ENCODE measurements at regions not wholly inside any gene's neighbourhood (a gene's known extent, or its start where the extent isn't known, plus 50 kb on each side); places are given as distances from the start of the nearest gene placed in this dataset.
A peak's percentile ranks its signal among the peaks of the same experiment; 100 is the strongest.

DNA sequence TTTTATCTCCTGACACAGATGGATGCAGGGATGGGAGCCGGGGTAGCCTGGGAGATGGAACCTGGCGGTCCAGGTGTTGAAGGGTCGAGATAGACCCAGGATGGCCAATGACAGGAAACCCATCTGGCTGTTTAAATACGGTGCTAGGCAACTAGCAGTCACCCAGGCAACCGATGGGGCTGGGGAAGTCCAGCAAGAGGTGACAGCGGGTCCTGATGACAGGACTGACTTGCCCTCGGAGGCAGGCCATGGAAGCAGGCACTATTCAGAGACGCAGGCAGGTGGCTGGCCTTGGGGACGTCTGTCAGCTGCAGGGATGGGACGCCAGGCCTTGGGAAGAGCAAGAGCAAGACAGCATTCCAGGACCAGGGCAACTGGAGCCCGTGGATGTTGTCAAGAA, 135.4 kb upstream of the RALGAPA2 start:
- ChIA-PET CTCF (ENCODE audit: low intra/inter-chr PET ratio) (no interaction called here), POLR2A (no interaction called here)
- no TSS peak for BruUV-seq (replicated peaks)
- ATAC-seq (no peak), FAIRE-seq (no peak), DNase-seq (ENCODE audit: extremely low read depth in 1 of 4, low spot score in 3 of 4) (no peak)
- Histone ChIP-seq H2AFZ (ENCODE audit: low read depth, low read length) (no peak overlapping the region), H3K27me3 (ENCODE audit: control insufficient read depth in 2 of 2, insufficient read depth in 2 of 2, low read length in 2 of 2) (peaks cover 0 to 8% of the 10 kb centered on the region in 2 experiments; a peak in 2 of 5 replicates), H3K4me2 (ENCODE audit: insufficient read depth, low read length) (no peak overlapping the region), H3K9me1 (ENCODE audit: control insufficient read depth, insufficient read depth, low read length) (no peaks in the 10 kb centered on the region), H4K20me1 (replicated peaks; ENCODE audit: control insufficient read depth, insufficient read depth, low read length) (no peaks in the 10 kb centered on the region), H3K79me2 (ENCODE audit: control insufficient read depth, insufficient read depth, low read length) (no peaks in the 10 kb centered on the region), H3K27ac (ENCODE audit: extremely low read depth, low read depth, low read length) (no peak overlapping the region), H3K9ac (ENCODE audit: insufficient read depth in 1 of 2, low read depth in 2 of 2, low read length in 2 of 2) (no peak overlapping the region), H3K36me3 (ENCODE audit: control insufficient read depth, insufficient read depth, low read length) (no peaks in the 10 kb centered on the region), H3K9me3 (replicated peaks; ENCODE audit: control insufficient read depth, insufficient read depth, low read depth, low read length) (no peaks in the 10 kb centered on the region), H3K4me1 (replicated peaks in 1 of 2; ENCODE audit: control insufficient read depth in 2 of 2, insufficient read depth in 2 of 2, low read length in 2 of 2) (no peaks in the 10 kb centered on the region; a peak in 1 of 5 replicates), H3K4me3 (no peak overlapping the region)
- in situ Hi-C loops (cut with MboI) (loop anchor here (10.0 kb wide), 1 partner anchor 397 kb away; no protein-coding TSS in a partner anchor), intact Hi-C loops (cut with micrococcal nuclease) (no loop called here)
- 0% methylated on average over 9 of the region's 11 CpGs for WGBS (ENCODE audit: insufficient coverage, low coverage, missing lambda C conversion rate)
- TF ChIP-seq NFIC (IDR thresholded peaks at IDR 0.05) (no peak), IRF2 (CRISPR knock-in tag; IDR thresholded peaks at IDR 0.05) (no peak), RFX1 (IDR thresholded peaks at IDR 0.05) (peak; percentile 21; the same call in 1 of the 2 replicates)

DNA sequence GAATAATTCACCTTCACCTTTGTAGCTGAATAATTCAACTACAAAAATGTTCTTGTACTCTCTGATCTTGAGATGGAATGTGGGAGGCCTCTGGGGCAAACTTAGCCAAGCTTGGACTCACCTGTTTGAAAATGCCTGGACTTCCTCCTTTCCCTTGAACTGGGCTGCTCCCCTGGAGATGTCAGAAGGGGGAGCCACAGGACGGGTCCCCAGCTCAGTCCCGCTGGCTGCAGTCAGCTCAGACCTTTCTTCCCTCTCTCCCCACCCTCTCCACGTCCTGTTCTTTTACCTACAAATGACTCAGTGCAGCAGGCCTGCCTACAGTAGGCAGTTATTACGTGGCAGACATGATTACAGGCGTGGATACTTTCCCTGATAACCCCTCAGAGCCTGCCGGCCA, 131.5 kb upstream of the RALGAPA2 start:
- H3K79me2 ChIP-seq (ENCODE audit: control insufficient read depth, insufficient read depth, low read length): no peaks in the 10 kb centered on the region
- intact Hi-C loops (cut with micrococcal nuclease): no loop called here
- no peak overlapping the region for H3K9ac ChIP-seq (ENCODE audit: insufficient read depth in 1 of 2, low read depth in 2 of 2, low read length in 2 of 2)
- H3K27me3 ChIP-seq (ENCODE audit: control insufficient read depth in 2 of 2, insufficient read depth in 2 of 2, low read length in 2 of 2): peaks cover 0 to 5% of the 10 kb centered on the region in 2 experiments; a peak in 2 of 5 replicates
- no peak overlapping the region for H3K4me3 ChIP-seq
- H2AFZ ChIP-seq (ENCODE audit: low read depth, low read length): no peak overlapping the region
- DNase-seq (ENCODE audit: extremely low read depth in 1 of 4, low spot score in 3 of 4) (peak in 1 of 4 experiments; percentile 12), FAIRE-seq (no peak), ATAC-seq (peak; percentile 51; the same call in 2 of the 3 replicates)
- in situ Hi-C loops (cut with MboI): loop anchor here (10.0 kb wide), 1 partner anchor 401 kb away; no protein-coding TSS in a partner anchor
- no peak overlapping the region for H3K4me2 ChIP-seq (ENCODE audit: insufficient read depth, low read length)
- H3K27ac ChIP-seq (ENCODE audit: extremely low read depth, low read depth, low read length): no peak overlapping the region
- CTCF ChIA-PET (ENCODE audit: low intra/inter-chr PET ratio): interaction anchor here (0.6 kb wide), 1 partner anchor 33 kb away, joined by 3 read pairs; no protein-coding TSS in a partner anchor
- POLR2A ChIA-PET: interaction anchor here (0.6 to 1.4 kb wide), 2 partner anchors 8 to 131 kb away, joined by 3 read pairs; no protein-coding TSS in a partner anchor
- 0% methylated on average over 4 of the region's 6 CpGs for WGBS (ENCODE audit: insufficient coverage, low coverage, missing lambda C conversion rate)
- no peaks in the 10 kb centered on the region for H3K9me3 ChIP-seq (replicated peaks; ENCODE audit: control insufficient read depth, insufficient read depth, low read depth, low read length)
- no peaks in the 10 kb centered on the region; a peak in 1 of 5 replicates for H3K4me1 ChIP-seq (replicated peaks in 1 of 2; ENCODE audit: control insufficient read depth in 2 of 2, insufficient read depth in 2 of 2, low read length in 2 of 2)
- no peaks in the 10 kb centered on the region for H3K36me3 ChIP-seq (ENCODE audit: control insufficient read depth, insufficient read depth, low read length)
- BruUV-seq (replicated peaks): no TSS peak
- H3K9me1 ChIP-seq (ENCODE audit: control insufficient read depth, insufficient read depth, low read length): no peaks in the 10 kb centered on the region
- H4K20me1 ChIP-seq (replicated peaks; ENCODE audit: control insufficient read depth, insufficient read depth, low read length): no peaks in the 10 kb centered on the region
- TF ChIP-seq RUNX1 (IDR thresholded peaks at IDR 0.05; ENCODE audit: low read depth): no peak
- TF ChIP-seq SETDB1 (IDR thresholded peaks at IDR 0.05; ENCODE audit: low read length): no peak
- TF ChIP-seq, protein P1, sequence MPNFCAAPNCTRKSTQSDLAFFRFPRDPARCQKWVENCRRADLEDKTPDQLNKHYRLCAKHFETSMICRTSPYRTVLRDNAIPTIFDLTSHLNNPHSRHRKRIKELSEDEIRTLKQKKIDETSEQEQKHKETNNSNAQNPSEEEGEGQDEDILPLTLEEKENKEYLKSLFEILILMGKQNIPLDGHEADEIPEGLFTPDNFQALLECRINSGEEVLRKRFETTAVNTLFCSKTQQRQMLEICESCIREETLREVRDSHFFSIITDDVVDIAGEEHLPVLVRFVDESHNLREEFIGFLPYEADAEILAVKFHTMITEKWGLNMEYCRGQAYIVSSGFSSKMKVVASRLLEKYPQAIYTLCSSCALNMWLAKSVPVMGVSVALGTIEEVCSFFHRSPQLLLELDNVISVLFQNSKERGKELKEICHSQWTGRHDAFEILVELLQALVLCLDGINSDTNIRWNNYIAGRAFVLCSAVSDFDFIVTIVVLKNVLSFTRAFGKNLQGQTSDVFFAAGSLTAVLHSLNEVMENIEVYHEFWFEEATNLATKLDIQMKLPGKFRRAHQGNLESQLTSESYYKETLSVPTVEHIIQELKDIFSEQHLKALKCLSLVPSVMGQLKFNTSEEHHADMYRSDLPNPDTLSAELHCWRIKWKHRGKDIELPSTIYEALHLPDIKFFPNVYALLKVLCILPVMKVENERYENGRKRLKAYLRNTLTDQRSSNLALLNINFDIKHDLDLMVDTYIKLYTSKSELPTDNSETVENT (CRISPR knock-in tag; IDR thresholded peaks at IDR 0.05): no peak
- TF ChIP-seq, protein P2, sequence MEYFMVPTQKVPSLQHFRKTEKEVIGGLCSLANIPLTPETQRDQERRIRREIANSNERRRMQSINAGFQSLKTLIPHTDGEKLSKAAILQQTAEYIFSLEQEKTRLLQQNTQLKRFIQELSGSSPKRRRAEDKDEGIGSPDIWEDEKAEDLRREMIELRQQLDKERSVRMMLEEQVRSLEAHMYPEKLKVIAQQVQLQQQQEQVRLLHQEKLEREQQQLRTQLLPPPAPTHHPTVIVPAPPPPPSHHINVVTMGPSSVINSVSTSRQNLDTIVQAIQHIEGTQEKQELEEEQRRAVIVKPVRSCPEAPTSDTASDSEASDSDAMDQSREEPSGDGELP (CRISPR knock-in tag; IDR thresholded peaks at IDR 0.05; ENCODE audit: borderline replicate concordance): no peak
- TF ChIP-seq, protein P3, sequence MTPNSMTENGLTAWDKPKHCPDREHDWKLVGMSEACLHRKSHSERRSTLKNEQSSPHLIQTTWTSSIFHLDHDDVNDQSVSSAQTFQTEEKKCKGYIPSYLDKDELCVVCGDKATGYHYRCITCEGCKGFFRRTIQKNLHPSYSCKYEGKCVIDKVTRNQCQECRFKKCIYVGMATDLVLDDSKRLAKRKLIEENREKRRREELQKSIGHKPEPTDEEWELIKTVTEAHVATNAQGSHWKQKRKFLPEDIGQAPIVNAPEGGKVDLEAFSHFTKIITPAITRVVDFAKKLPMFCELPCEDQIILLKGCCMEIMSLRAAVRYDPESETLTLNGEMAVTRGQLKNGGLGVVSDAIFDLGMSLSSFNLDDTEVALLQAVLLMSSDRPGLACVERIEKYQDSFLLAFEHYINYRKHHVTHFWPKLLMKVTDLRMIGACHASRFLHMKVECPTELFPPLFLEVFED (CRISPR knock-in tag; conservative IDR thresholded peaks at IDR 0.05): no peak
- TF ChIP-seq, protein P4, sequence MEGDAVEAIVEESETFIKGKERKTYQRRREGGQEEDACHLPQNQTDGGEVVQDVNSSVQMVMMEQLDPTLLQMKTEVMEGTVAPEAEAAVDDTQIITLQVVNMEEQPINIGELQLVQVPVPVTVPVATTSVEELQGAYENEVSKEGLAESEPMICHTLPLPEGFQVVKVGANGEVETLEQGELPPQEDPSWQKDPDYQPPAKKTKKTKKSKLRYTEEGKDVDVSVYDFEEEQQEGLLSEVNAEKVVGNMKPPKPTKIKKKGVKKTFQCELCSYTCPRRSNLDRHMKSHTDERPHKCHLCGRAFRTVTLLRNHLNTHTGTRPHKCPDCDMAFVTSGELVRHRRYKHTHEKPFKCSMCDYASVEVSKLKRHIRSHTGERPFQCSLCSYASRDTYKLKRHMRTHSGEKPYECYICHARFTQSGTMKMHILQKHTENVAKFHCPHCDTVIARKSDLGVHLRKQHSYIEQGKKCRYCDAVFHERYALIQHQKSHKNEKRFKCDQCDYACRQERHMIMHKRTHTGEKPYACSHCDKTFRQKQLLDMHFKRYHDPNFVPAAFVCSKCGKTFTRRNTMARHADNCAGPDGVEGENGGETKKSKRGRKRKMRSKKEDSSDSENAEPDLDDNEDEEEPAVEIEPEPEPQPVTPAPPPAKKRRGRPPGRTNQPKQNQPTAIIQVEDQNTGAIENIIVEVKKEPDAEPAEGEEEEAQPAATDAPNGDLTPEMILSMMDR (IDR thresholded peaks at IDR 0.05 in 2 of 3, conservative IDR thresholded peaks at IDR 0.05 in 1 of 3; ENCODE audit: insufficient read depth in 2 of 3, low read depth in 1 of 3, low read length in 3 of 3): peak in 2 of 3 experiments; percentile 18 to 37; a peak in 2 of 6 replicates

Data from K562 (cell line).